GM12878 (cell line): ENCODE measurements at regions not wholly inside any gene's neighbourhood (a gene's known extent, or its start where the extent isn't known, plus 50 kb on each side); places are given as distances from the start of the nearest gene placed in this dataset.

Source experiments
- ATAC-seq: fragments of 200-7000 bp; cut with Tn5 transposase; 3 replicates; pipeline ENCODE4 v1.9.1; 2020; ENCODE audit warnings: mild to moderate bottlenecking, moderate library complexity
- BruUV-seq: library from RNA; stranded (reverse); fragments of 400-500 nt; replicated peaks from 2 replicates; lab custom pipeline; 2021; lab: Mats Ljungman, UMichigan
- CTCF ChIA-PET: fragments of 300-600 bp; sonication (Branson Sonifier 250); formaldehyde crosslinking; extraction: SDS; loops from one replicate; lab custom pipeline; 2021; ENCODE audit warnings: inconsistent platforms; lab: Yijun Ruan, JAX
- POLR2A ChIA-PET: fragments of 350-600 bp; formaldehyde crosslinking; extraction: SDS; loops from one replicate; lab custom pipeline; 2021; ENCODE audit warnings: inconsistent platforms; lab: Charles Lee
- RAD21 ChIA-PET: fragments of 300-600 bp; sonication (Branson Sonifier 250); formaldehyde crosslinking; loops from one replicate; lab custom pipeline; 2023; ENCODE audit warnings: antibody characterized with exemption; ENCODE audit not compliant: unreplicated experiment; lab: Charles Lee
- SMC1A ChIA-PET: fragments of 300-600 bp; sonication (Branson Sonifier 250); formaldehyde crosslinking; loops from one replicate; lab custom pipeline; 2023; ENCODE audit not compliant: unreplicated experiment, uncharacterized antibody; lab: Charles Lee
- DNase-seq: peaks from one replicate; pipeline ENCODE4 v3.0.0-alpha.2; 2011; ENCODE audit warnings: low read depth, low spot score
- FAIRE-seq: peaks from 3 replicates; lab custom pipeline; 2011; peaks lifted over from hg19 to GRCh38; lab: Jason Lieb, UNC
- H2AFZ ChIP-seq: 2 replicates; pipeline ENCODE4 v1.6.0; 2011; ENCODE audit warnings: low read depth, low read length, control low read depth; ENCODE audit not compliant: control insufficient read depth
- H3K27ac ChIP-seq: 2 replicates; pipeline ENCODE4 v1.5.1; 2011; ENCODE audit warnings: control low read depth; ENCODE audit not compliant: control insufficient read depth, insufficient read depth
- H3K27me3 ChIP-seq, 2 experiments: replicated peaks in 1 of 2; 2 replicates each; pipeline versions ENCODE4 v1.6.0 to v1.6.1; 2011; ENCODE audit warnings: low read length in 1 of 2; ENCODE audit not compliant: control insufficient read depth in 2 of 2, insufficient read depth in 2 of 2
- H3K36me3 ChIP-seq, 2 experiments: 2 replicates each; pipeline ENCODE4 v1.5.1; 2011; ENCODE audit warnings: low read length in 1 of 2; ENCODE audit not compliant: control insufficient read depth in 2 of 2, insufficient read depth in 2 of 2
- H3K4me1 ChIP-seq: 2 replicates; pipeline ENCODE4 v1.6.1; 2011; ENCODE audit warnings: mild to moderate bottlenecking, low read length, moderate library complexity, mixed read lengths; ENCODE audit not compliant: control insufficient read depth, insufficient read depth
- H3K4me2 ChIP-seq: 2 replicates; pipeline ENCODE4 v1.6.0; 2011; ENCODE audit warnings: control low read depth; ENCODE audit not compliant: control insufficient read depth, insufficient read depth
- H3K4me3 ChIP-seq: fragments of 200-600 bp; sonication (generic); 2 replicates; pipeline ENCODE4 v1.5.1; 2016
- H3K79me2 ChIP-seq: 2 replicates; pipeline ENCODE4 v1.6.0; 2011; ENCODE audit warnings: low read length; ENCODE audit not compliant: control insufficient read depth, insufficient read depth
- H3K9ac ChIP-seq: 2 replicates; pipeline ENCODE4 v1.8.0; 2011; ENCODE audit warnings: low read length, control low read depth, mixed read lengths; ENCODE audit not compliant: control insufficient read depth, insufficient read depth
- H3K9me3 ChIP-seq: replicated peaks from 3 replicates; pipeline ENCODE4 v1.5.1; 2011; ENCODE audit warnings: mild to moderate bottlenecking, low read length; ENCODE audit not compliant: control insufficient read depth, insufficient read depth
- H4K20me1 ChIP-seq: 2 replicates; pipeline ENCODE4 v1.6.0; 2011; ENCODE audit not compliant: control insufficient read depth, insufficient read depth
- BMI1 ChIP-seq: fragments of 450-650 bp; IDR thresholded peaks from 2 replicates; pipeline ENCODE4 v1.6.1; 2016; ENCODE audit warnings: mild to moderate bottlenecking, moderate library complexity, borderline replicate concordance
- ELK1 ChIP-seq: IDR thresholded peaks from 2 replicates; pipeline ENCODE4 v1.6.1; 2012; ENCODE audit warnings: low read depth, low read length, improper control_type of control experiment
- EP300 ChIP-seq, 2 experiments: fragments of 150-350 bp in 1 of 2; IDR thresholded peaks; 2 replicates each; pipeline ENCODE4 v1.6.1; 2011 to 2012; ENCODE audit warnings: low read depth in 2 of 2, low read length in 2 of 2, borderline replicate concordance in 1 of 2, improper control_type of control experiment in 1 of 2, inconsistent platforms in 1 of 2; ENCODE audit not compliant: control insufficient read depth in 1 of 2
- HDAC2 ChIP-seq: fragments of 200-600 bp; sonication (generic); IDR thresholded peaks from 2 replicates; pipeline ENCODE4 v1.6.1; 2017
- HDAC6 ChIP-seq: fragments of 200-600 bp; sonication (generic); IDR thresholded peaks from one replicate; pipeline ENCODE4 v1.8.0; 2017; ENCODE audit warnings: antibody characterized with exemption; ENCODE audit not compliant: unreplicated experiment
- IRF4 ChIP-seq: IDR thresholded peaks from 2 replicates; pipeline ENCODE4 v1.6.1; 2011; ENCODE audit warnings: low read depth, low read length
- MAX ChIP-seq: IDR thresholded peaks from 2 replicates; pipeline ENCODE4 v1.6.1; 2012; ENCODE audit warnings: low read depth, low read length, improper control_type of control experiment
- RAD51 ChIP-seq: fragments of 450-650 bp; IDR thresholded peaks from 2 replicates; pipeline ENCODE4 v1.6.1; 2016; ENCODE audit warnings: moderate library complexity, mild to moderate bottlenecking, inconsistent platforms
- USF2 ChIP-seq: IDR thresholded peaks from 2 replicates; pipeline ENCODE4 v1.6.1; 2011; ENCODE audit warnings: low read depth, low read length, improper control_type of control experiment, borderline replicate concordance
- YY1 ChIP-seq: IDR thresholded peaks from 2 replicates; pipeline ENCODE4 v1.6.1; 2011; ENCODE audit warnings: low read depth, mild to moderate bottlenecking, low read length
- ZNF207 ChIP-seq: fragments of 450-650 bp; IDR thresholded peaks from 2 replicates; pipeline ENCODE4 v1.6.1; 2014; ENCODE audit warnings: antibody characterized with exemption, mild to moderate bottlenecking, borderline replicate concordance
- WGBS: methylation state at CpG from one replicate; pipeline ENCODE4 v1.1.6; 2016; ENCODE audit warnings: low lambda C conversion rate; ENCODE audit not compliant: insufficient replicate concordance, insufficient coverage; ENCODE audit errors: missing lambda C conversion rate; 5-methylcytosine and 5-hydroxymethylcytosine counted together
- in situ Hi-C: fragments of 300-500 bp; cut with MboI; formaldehyde crosslinking; loops from 9 replicates; pipeline ENCODE4 v1.14.3; 2018; ENCODE audit warnings: mixed read lengths
- intact Hi-C: fragments of 100-400 bp; cut with micrococcal nuclease; formaldehyde crosslinking; loops from one replicate; pipeline ENCODE4 v1.14.2; 2022; ENCODE audit not compliant: unreplicated experiment

GRCh38 chr10:52477305-52477704 lies 163.2 kb downstream of the DKK1 start:
- no peak overlapping the region for H3K4me3 ChIP-seq
- no peak overlapping the region for H3K4me2 ChIP-seq
- H3K9ac ChIP-seq: no peak overlapping the region
- no peaks in the 10 kb centered on the region for H3K36me3 ChIP-seq
- no TSS peak for BruUV-seq
- no peak for DNase-seq
- intact Hi-C loops: no loop called here
- no peaks in the 10 kb centered on the region for H3K79me2 ChIP-seq
- no peaks in the 10 kb centered on the region for H3K27me3 ChIP-seq
- no peaks in the 10 kb centered on the region for H3K9me3 ChIP-seq
- no peak for FAIRE-seq
- no peak overlapping the region for H3K27ac ChIP-seq
- POLR2A ChIA-PET: no interaction called here
- RAD21 ChIA-PET: no interaction called here
- H4K20me1 ChIP-seq: no peaks in the 10 kb centered on the region
- no peak overlapping the region for H2AFZ ChIP-seq
- TF ChIP-seq BMI1: no peak
- TF ChIP-seq EP300 (IDR thresholded peaks at IDR 0.05; ENCODE audit: borderline replicate concordance in 1 of 2, control insufficient read depth in 1 of 2, low read depth in 2 of 2, low read length in 2 of 2): no peak
- TF ChIP-seq YY1: no peak
- no peak for TF ChIP-seq MAX
- no peak for TF ChIP-seq ZNF207
- no peak for TF ChIP-seq USF2
- no peak for TF ChIP-seq HDAC6
- TF ChIP-seq RAD51: no peak
- TF ChIP-seq IRF4: no peak
- TF ChIP-seq ELK1: no peak
- no peak for TF ChIP-seq HDAC2
- in situ Hi-C loops: no loop called here
- H3K4me1 ChIP-seq: no peaks in the 10 kb centered on the region
- SMC1A ChIA-PET: no interaction called here
- ATAC-seq: no peak
- 1% methylated on average over 4 of the region's 4 CpGs for WGBS
- CTCF ChIA-PET: interaction anchor here (0.8 to 1.0 kb wide), 2 partner anchors 11 to 12 kb away, joined by 3 to 4 read pairs; no protein-coding TSS in a partner anchor
